Type B pancreatic cell (in vitro differentiated cells): ENCODE measurements at regions not wholly inside any gene's neighbourhood (a gene's known extent, or its start where the extent isn't known, plus 50 kb on each side); places are given as distances from the start of the nearest gene placed in this dataset.

Source experiments
- DNase-seq: peaks from one replicate; pipeline ENCODE4 v3.0.0; 2021; ENCODE audit warnings: mixed read lengths; ENCODE audit not compliant: unreplicated experiment; ENCODE audit errors: extremely low spot score
- H3K27ac Mint-ChIP-seq: 2 replicates; pipeline ENCODE4 v1.8.0; 2021; ENCODE audit warnings: mild to moderate bottlenecking, mixed read lengths
- H3K27me3 Mint-ChIP-seq: 2 replicates; pipeline ENCODE4 v1.8.0; 2021; ENCODE audit warnings: mixed read lengths
- H3K36me3 Mint-ChIP-seq: 2 replicates; pipeline ENCODE4 v1.8.0; 2021; ENCODE audit warnings: mixed read lengths
- H3K4me1 Mint-ChIP-seq: one replicate; pipeline ENCODE4 v1.8.0; 2021; ENCODE audit warnings: mixed read lengths; ENCODE audit not compliant: unreplicated experiment
- H3K4me3 Mint-ChIP-seq: 2 replicates; pipeline ENCODE4 v1.8.0; 2021; ENCODE audit warnings: mild to moderate bottlenecking, mixed read lengths
- H3K9me3 Mint-ChIP-seq: 2 replicates; pipeline ENCODE4 v1.8.0; 2021; ENCODE audit warnings: mixed read lengths
- CTCF ChIP-seq: fragments of 200-600 bp; sonication (generic); conservative IDR thresholded peaks from 2 replicates; pipeline ENCODE4 v1.5.0; 2021; ENCODE audit warnings: antibody characterized with exemption, mild to moderate bottlenecking

GRCh38 chr20:55586610-55587009, 418.7 kb downstream of the CBLN4 start:
- Mint-ChIP-seq H3K4me1 (no peaks in the 10 kb centered on the region), H3K36me3 (no peaks in the 10 kb centered on the region), H3K27me3 (no peaks in the 10 kb centered on the region), H3K9me3 (no peaks in the 10 kb centered on the region), H3K4me3 (no peak overlapping the region), H3K27ac (no peak overlapping the region)
- no peak for DNase-seq
- no peak for TF ChIP-seq CTCF

GRCh38 chr20:55584964-55585363, 420.4 kb downstream of the CBLN4 start:
- Mint-ChIP-seq H3K4me3 (no peak overlapping the region), H3K36me3 (no peaks in the 10 kb centered on the region), H3K27ac (no peak overlapping the region), H3K4me1 (no peaks in the 10 kb centered on the region), H3K9me3 (no peaks in the 10 kb centered on the region), H3K27me3 (no peaks in the 10 kb centered on the region)
- DNase-seq = no peak
- TF ChIP-seq CTCF = no peak

GRCh38 chr20:55584307-55584706, 421.0 kb downstream of the CBLN4 start:
- TF ChIP-seq CTCF = no peak
- Mint-ChIP-seq H3K4me1 (no peaks in the 10 kb centered on the region), H3K4me3 (no peak overlapping the region), H3K36me3 (no peaks in the 10 kb centered on the region), H3K27ac (no peak overlapping the region), H3K9me3 (no peaks in the 10 kb centered on the region), H3K27me3 (no peaks in the 10 kb centered on the region)
- DNase-seq = no peak

- DNase-seq = no peak
- no peak for TF ChIP-seq CTCF
- H3K4me1 Mint-ChIP-seq = no peaks in the 10 kb centered on the region
- no peak overlapping the region for H3K4me3 Mint-ChIP-seq
- no peak overlapping the region for H3K27ac Mint-ChIP-seq
- no peaks in the 10 kb centered on the region for H3K27me3 Mint-ChIP-seq
- no peaks in the 10 kb centered on the region for H3K9me3 Mint-ChIP-seq
- no peaks in the 10 kb centered on the region for H3K36me3 Mint-ChIP-seq
Measured at GRCh38 chr20:55583036-55583435, 422.3 kb downstream of the CBLN4 start.

- no peak for DNase-seq
- no peak for TF ChIP-seq CTCF
- Mint-ChIP-seq H3K4me3 (no peak overlapping the region), H3K27me3 (no peaks in the 10 kb centered on the region), H3K27ac (no peak overlapping the region), H3K36me3 (no peaks in the 10 kb centered on the region), H3K4me1 (no peaks in the 10 kb centered on the region), H3K9me3 (no peaks in the 10 kb centered on the region)
Measured at GRCh38 chr20:55582498-55582897, 422.8 kb downstream of the CBLN4 start.

- H3K4me1 Mint-ChIP-seq = no peaks in the 10 kb centered on the region
- no peak for TF ChIP-seq CTCF
- H3K27me3 Mint-ChIP-seq = no peaks in the 10 kb centered on the region
- no peaks in the 10 kb centered on the region for H3K36me3 Mint-ChIP-seq
- no peak overlapping the region for H3K4me3 Mint-ChIP-seq
- H3K27ac Mint-ChIP-seq = no peak overlapping the region
- no peaks in the 10 kb centered on the region for H3K9me3 Mint-ChIP-seq
- no peak for DNase-seq
Measured at GRCh38 chr20:55581519-55581918, 423.8 kb downstream of the CBLN4 start.
